ENCODE measurements at regions not wholly inside any gene's neighbourhood (a gene's known extent, or its start where the extent isn't known, plus 50 kb on each side); places are given as distances from the start of the nearest gene placed in this dataset.

- no peaks in the 10 kb centered on the region for H3K9me3 ChIP-seq (ENCODE audit: control insufficient read depth, low read length)
- H3K27me3 ChIP-seq (ENCODE audit: control insufficient read depth, insufficient read depth, low read length): peaks cover 6% of the 10 kb centered on the region
- no peaks in the 10 kb centered on the region for H3K4me1 ChIP-seq (ENCODE audit: control insufficient read depth, insufficient read depth, low read length)
- H3K9ac ChIP-seq (ENCODE audit: low read length): no peak overlapping the region
- no peaks in the 10 kb centered on the region for H3K36me3 ChIP-seq (ENCODE audit: control insufficient read depth, insufficient read depth, low read length)
- H3K4me3 ChIP-seq (ENCODE audit: low read length): no peak overlapping the region
Measured at GRCh38 chr3:72331076-72331475, 517.2 kb downstream of the SHQ1 start.

DNA sequence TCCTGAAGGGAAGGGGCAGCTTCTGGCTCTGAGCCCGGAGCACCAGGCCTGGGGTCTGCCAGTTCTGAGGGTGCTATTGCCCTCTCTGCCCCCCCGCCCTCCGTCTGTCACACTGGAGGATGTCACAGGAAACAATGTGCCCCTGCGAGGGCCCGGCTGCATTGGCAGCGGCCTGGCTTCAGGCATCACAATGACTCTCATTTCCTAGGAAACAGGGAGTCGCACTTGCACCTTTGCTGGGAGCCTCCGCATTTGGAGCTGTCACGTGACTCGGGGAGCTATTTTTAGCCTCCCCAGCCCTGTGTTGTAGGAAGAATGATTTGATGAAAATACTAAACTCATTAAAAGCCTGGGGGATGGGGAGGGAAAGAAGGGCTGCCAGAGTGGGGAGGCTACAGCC is 518.9 kb downstream of the SHQ1 start:
- no peak overlapping the region for H3K9ac ChIP-seq (ENCODE audit: low read length)
- H3K4me3 ChIP-seq (ENCODE audit: low read length): no peak overlapping the region

GRCh38 chr3:72328755-72329277 is 519.4 kb downstream of the SHQ1 start:
- no peaks in the 10 kb centered on the region for H3K36me3 ChIP-seq (ENCODE audit: control insufficient read depth, insufficient read depth, low read length)
- H3K4me1 ChIP-seq (ENCODE audit: control insufficient read depth, insufficient read depth, low read length): no peaks in the 10 kb centered on the region
- H3K4me3 ChIP-seq (ENCODE audit: low read length): no peak overlapping the region
- H3K9me3 ChIP-seq (ENCODE audit: control insufficient read depth, low read length): no peaks in the 10 kb centered on the region
- H3K9ac ChIP-seq (ENCODE audit: low read length): no peak overlapping the region
- H3K27me3 ChIP-seq (ENCODE audit: control insufficient read depth, insufficient read depth, low read length): peaks cover 6% of the 10 kb centered on the region

More for the DNA sequence above, 518.9 kb downstream of the SHQ1 start:
- H3K9me3 ChIP-seq (ENCODE audit: control insufficient read depth, low read length): no peaks in the 10 kb centered on the region
- H3K36me3 ChIP-seq (ENCODE audit: control insufficient read depth, insufficient read depth, low read length): no peaks in the 10 kb centered on the region
- H3K4me1 ChIP-seq (ENCODE audit: control insufficient read depth, insufficient read depth, low read length): no peaks in the 10 kb centered on the region
- peaks cover 6% of the 10 kb centered on the region for H3K27me3 ChIP-seq (ENCODE audit: control insufficient read depth, insufficient read depth, low read length)

GRCh38 chr3:72327008-72327407 is 521.2 kb downstream of the SHQ1 start:
- H3K9ac ChIP-seq (ENCODE audit: low read length): no peak overlapping the region
- H3K4me3 ChIP-seq (ENCODE audit: low read length): no peak overlapping the region
- no peaks in the 10 kb centered on the region for H3K4me1 ChIP-seq (ENCODE audit: control insufficient read depth, insufficient read depth, low read length)

DNA sequence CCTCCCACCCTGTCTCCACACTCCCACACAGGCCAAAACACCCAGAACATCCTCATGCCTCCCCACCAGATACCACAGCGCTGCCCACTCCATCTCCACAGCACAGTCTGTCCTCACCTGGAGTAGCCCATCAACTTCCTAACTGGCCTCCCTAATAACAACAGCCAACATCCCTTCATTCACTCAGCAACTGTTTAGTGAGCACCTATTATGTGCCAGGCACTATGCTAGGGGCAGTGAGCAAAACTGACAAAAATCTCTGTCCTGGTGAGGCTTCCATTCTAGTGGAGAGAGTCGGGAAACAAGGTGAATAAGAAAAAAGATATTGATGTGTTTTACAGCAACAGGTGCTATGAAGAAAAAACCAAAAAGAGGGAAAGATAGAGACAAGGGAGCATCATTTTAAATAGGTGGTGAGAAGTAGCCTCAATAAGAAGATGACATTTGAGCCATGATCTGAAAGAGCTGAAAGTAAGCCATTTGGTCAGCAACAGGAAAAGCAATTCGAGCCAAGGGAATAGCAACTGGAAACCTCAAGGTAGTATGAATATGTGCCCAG is 523.9 kb downstream of the SHQ1 start:
- Histone ChIP-seq H3K9me3 (ENCODE audit: control insufficient read depth, low read length) (no peaks in the 10 kb centered on the region), H3K36me3 (ENCODE audit: control insufficient read depth, insufficient read depth, low read length) (no peaks in the 10 kb centered on the region), H3K27me3 (ENCODE audit: control insufficient read depth, insufficient read depth, low read length) (peaks cover 6% of the 10 kb centered on the region), H3K4me3 (ENCODE audit: low read length) (no peak overlapping the region), H3K9ac (ENCODE audit: low read length) (no peak overlapping the region), H3K4me1 (ENCODE audit: control insufficient read depth, insufficient read depth, low read length) (no peaks in the 10 kb centered on the region)

More at GRCh38 chr3:72327008-72327407, 521.2 kb downstream of the SHQ1 start:
- peaks cover 6% of the 10 kb centered on the region for H3K27me3 ChIP-seq (ENCODE audit: control insufficient read depth, insufficient read depth, low read length)
- no peaks in the 10 kb centered on the region for H3K36me3 ChIP-seq (ENCODE audit: control insufficient read depth, insufficient read depth, low read length)
- no peaks in the 10 kb centered on the region for H3K9me3 ChIP-seq (ENCODE audit: control insufficient read depth, low read length)

DNA sequence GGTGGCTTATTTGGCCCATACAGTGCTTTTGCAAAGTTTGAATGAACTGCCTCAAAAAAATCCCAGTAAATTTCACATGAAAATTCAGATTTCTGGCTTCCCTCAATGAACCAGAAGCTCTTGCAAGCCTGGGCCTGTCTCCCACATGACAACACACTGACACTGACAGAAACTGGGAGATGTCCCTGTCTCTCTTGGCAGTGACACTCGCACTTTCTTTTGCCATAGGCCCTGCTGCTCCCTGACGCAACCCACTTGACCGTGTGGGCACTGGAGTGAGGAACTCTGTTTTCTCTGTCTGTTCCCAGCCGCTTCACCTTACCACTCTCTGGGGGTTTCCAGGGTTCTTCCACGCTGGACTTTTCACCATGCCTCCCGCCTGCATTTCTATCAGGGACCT is 524.5 kb downstream of the SHQ1 start:
- Histone ChIP-seq H3K36me3 (ENCODE audit: control insufficient read depth, insufficient read depth, low read length) (no peaks in the 10 kb centered on the region), H3K9me3 (ENCODE audit: control insufficient read depth, low read length) (no peaks in the 10 kb centered on the region), H3K9ac (ENCODE audit: low read length) (no peak overlapping the region), H3K27me3 (ENCODE audit: control insufficient read depth, insufficient read depth, low read length) (peaks cover under 1% of the 10 kb centered on the region), H3K4me1 (ENCODE audit: control insufficient read depth, insufficient read depth, low read length) (peaks cover 5% of the 10 kb centered on the region), H3K4me3 (ENCODE audit: low read length) (no peak overlapping the region)

DNA sequence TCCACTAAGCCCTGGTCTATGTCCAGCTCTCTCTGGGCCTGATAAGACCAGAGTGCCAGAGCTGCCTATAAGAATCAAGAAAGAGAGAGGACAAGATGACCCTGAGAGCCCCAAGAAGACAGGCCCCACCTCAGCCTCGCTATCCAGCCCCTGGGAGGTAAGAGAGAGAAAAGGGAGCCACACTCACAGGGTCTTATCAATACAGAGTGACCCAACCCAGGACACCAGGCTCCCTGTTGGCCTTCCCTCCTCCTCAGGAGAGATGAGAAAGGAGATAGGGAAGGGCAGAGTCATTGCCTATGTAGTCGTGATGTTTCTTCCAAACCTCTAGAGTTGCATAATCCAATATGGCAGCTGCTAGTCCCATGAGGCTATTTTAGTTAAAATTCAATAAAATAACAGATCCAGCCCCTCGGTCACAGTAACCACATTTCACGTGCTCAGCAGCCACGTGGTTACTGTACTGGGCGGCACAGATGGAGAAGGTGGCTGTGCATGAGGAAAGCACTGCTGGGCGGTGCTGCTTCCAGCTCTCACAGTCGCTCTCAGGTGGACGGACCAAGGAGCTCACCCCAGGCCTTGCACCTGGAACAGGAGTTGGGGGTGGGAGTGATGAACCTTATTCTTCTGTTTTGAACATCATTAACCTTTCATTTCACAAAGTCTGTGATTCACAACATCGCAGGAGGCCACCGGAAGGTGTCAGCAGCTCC is 525.8 kb downstream of the SHQ1 start:
- H3K9ac ChIP-seq (ENCODE audit: low read length): no peak overlapping the region
- no peak overlapping the region for H3K4me3 ChIP-seq (ENCODE audit: low read length)
- H3K36me3 ChIP-seq (ENCODE audit: control insufficient read depth, insufficient read depth, low read length): no peaks in the 10 kb centered on the region
- H3K4me1 ChIP-seq (ENCODE audit: control insufficient read depth, insufficient read depth, low read length): peaks cover 17% of the 10 kb centered on the region
- H3K9me3 ChIP-seq (ENCODE audit: control insufficient read depth, low read length): no peaks in the 10 kb centered on the region
- no peaks in the 10 kb centered on the region for H3K27me3 ChIP-seq (ENCODE audit: control insufficient read depth, insufficient read depth, low read length)

DNA sequence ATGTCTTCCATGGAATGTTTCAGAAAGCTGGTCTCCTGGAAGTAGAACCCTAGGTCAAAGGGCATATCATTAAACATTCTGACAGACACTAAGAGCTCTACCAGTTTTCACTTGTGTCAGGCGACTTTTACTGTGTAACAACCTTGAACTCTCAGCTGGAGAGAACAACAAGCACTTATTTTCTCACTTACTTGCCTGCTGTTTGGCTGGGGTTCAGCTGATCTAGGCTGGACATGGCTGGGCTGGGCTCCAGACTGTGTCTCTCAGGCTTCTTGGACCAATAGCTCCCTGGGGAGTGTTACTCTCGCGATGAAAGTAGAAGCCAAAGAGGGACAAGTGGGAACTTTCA is 527.3 kb downstream of the SHQ1 start:
- H3K4me3 ChIP-seq (ENCODE audit: low read length): no peak overlapping the region
- no peaks in the 10 kb centered on the region for H3K27me3 ChIP-seq (ENCODE audit: control insufficient read depth, insufficient read depth, low read length)
- peaks cover 21% of the 10 kb centered on the region for H3K4me1 ChIP-seq (ENCODE audit: control insufficient read depth, insufficient read depth, low read length)
- no peaks in the 10 kb centered on the region for H3K36me3 ChIP-seq (ENCODE audit: control insufficient read depth, insufficient read depth, low read length)
- H3K9ac ChIP-seq (ENCODE audit: low read length): no peak overlapping the region
- no peaks in the 10 kb centered on the region for H3K9me3 ChIP-seq (ENCODE audit: control insufficient read depth, low read length)

DNA sequence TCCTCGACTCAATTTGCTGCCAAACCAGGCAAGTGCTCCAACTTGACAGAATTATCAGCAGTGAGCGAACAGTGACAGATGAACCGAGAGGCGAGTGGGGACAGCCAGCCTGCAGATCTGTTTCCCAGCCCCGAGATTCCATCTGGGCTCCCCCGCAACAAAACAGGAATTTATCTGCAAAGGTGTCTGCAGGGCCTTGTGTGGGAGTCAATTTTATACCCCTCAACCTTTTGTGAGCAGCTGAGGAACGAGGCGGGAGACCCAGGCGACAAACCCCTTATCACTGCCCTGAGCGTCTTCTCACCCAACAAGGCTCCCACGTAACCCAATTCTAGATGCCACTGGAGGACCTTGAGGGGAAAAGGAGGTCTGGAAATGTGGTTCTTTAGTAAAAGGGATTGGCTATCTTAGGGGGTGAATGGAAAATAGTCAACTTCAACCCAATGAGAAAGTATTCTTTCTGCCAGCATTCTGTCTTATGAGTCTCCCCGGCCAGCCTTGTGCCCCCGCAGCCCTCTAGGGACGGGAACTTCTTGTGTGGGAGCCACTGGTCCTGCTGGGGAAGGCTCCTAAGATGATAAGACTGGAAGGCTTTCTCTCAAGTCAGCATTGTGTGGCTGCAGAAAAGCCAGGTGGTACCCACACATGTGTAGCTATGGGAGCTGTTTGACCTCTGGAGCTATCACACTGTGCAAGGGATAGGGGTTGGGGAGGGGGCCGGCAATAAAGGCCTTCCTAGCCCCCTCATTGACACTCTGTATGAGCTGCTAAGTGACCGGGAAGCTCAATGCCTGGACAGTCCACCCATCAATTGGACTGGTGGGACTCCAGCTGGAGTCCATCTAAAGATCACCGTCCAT is 527.9 kb downstream of the SHQ1 start:
- no peaks in the 10 kb centered on the region for H3K36me3 ChIP-seq (ENCODE audit: control insufficient read depth, insufficient read depth, low read length)
- no peaks in the 10 kb centered on the region for H3K27me3 ChIP-seq (ENCODE audit: control insufficient read depth, insufficient read depth, low read length)
- peaks cover 21% of the 10 kb centered on the region for H3K4me1 ChIP-seq (ENCODE audit: control insufficient read depth, insufficient read depth, low read length)
- H3K4me3 ChIP-seq (ENCODE audit: low read length): no peak overlapping the region
- H3K9me3 ChIP-seq (ENCODE audit: control insufficient read depth, low read length): no peaks in the 10 kb centered on the region
- no peak overlapping the region for H3K9ac ChIP-seq (ENCODE audit: low read length)

- H3K4me3 ChIP-seq (ENCODE audit: low read length): no peak overlapping the region
- H3K4me1 ChIP-seq (ENCODE audit: control insufficient read depth, insufficient read depth, low read length): peaks cover 21% of the 10 kb centered on the region
- H3K27me3 ChIP-seq (ENCODE audit: control insufficient read depth, insufficient read depth, low read length): no peaks in the 10 kb centered on the region
- no peaks in the 10 kb centered on the region for H3K36me3 ChIP-seq (ENCODE audit: control insufficient read depth, insufficient read depth, low read length)
- no peak overlapping the region for H3K9ac ChIP-seq (ENCODE audit: low read length)
- no peaks in the 10 kb centered on the region for H3K9me3 ChIP-seq (ENCODE audit: control insufficient read depth, low read length)
Measured at GRCh38 chr3:72319194-72320094, 528.8 kb downstream of the SHQ1 start.

- Histone ChIP-seq H3K27me3 (ENCODE audit: control insufficient read depth, insufficient read depth, low read length) (no peaks in the 10 kb centered on the region), H3K9ac (ENCODE audit: low read length) (no peak overlapping the region), H3K36me3 (ENCODE audit: control insufficient read depth, insufficient read depth, low read length) (no peaks in the 10 kb centered on the region), H3K4me3 (ENCODE audit: low read length) (no peak overlapping the region), H3K9me3 (ENCODE audit: control insufficient read depth, low read length) (no peaks in the 10 kb centered on the region), H3K4me1 (ENCODE audit: control insufficient read depth, insufficient read depth, low read length) (peaks cover 21% of the 10 kb centered on the region)
Measured at GRCh38 chr3:72318504-72319193, 529.6 kb downstream of the SHQ1 start.

All from mucosa of stomach (tissue), 1 donor.